ENCODE measurements at regions not wholly inside any gene's neighbourhood (a gene's known extent, or its start where the extent isn't known, plus 50 kb on each side); places are given as distances from the start of the nearest gene placed in this dataset.

DNA sequence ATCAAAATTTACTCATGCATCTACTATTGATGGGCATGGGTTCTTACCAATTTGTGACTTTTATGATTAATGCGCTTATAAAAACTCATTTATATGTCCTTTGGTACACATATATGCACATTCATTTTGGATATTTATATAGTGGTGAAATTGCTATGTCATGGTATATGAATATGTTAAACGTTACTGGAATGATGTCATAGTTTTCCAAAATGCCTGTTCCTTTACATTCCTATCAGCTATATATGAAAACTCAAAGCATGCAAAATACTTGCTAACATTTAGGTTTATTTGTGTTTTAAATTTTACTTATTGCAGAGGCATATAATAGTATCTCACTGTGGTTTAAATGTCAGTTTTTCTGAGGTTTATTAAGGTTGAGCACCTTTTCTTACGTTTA lies 1403.1 kb downstream of the HACE1 start:
- TF ChIP-seq, protein P1, sequence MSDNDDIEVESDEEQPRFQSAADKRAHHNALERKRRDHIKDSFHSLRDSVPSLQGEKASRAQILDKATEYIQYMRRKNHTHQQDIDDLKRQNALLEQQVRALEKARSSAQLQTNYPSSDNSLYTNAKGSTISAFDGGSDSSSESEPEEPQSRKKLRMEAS (IDR thresholded peaks at IDR 0.05) = no peak
- TF ChIP-seq, protein P2, sequence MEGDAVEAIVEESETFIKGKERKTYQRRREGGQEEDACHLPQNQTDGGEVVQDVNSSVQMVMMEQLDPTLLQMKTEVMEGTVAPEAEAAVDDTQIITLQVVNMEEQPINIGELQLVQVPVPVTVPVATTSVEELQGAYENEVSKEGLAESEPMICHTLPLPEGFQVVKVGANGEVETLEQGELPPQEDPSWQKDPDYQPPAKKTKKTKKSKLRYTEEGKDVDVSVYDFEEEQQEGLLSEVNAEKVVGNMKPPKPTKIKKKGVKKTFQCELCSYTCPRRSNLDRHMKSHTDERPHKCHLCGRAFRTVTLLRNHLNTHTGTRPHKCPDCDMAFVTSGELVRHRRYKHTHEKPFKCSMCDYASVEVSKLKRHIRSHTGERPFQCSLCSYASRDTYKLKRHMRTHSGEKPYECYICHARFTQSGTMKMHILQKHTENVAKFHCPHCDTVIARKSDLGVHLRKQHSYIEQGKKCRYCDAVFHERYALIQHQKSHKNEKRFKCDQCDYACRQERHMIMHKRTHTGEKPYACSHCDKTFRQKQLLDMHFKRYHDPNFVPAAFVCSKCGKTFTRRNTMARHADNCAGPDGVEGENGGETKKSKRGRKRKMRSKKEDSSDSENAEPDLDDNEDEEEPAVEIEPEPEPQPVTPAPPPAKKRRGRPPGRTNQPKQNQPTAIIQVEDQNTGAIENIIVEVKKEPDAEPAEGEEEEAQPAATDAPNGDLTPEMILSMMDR (IDR thresholded peaks at IDR 0.05; ENCODE audit: low read depth, low read length, missing input control) = no peak
- TF ChIP-seq, protein P3, sequence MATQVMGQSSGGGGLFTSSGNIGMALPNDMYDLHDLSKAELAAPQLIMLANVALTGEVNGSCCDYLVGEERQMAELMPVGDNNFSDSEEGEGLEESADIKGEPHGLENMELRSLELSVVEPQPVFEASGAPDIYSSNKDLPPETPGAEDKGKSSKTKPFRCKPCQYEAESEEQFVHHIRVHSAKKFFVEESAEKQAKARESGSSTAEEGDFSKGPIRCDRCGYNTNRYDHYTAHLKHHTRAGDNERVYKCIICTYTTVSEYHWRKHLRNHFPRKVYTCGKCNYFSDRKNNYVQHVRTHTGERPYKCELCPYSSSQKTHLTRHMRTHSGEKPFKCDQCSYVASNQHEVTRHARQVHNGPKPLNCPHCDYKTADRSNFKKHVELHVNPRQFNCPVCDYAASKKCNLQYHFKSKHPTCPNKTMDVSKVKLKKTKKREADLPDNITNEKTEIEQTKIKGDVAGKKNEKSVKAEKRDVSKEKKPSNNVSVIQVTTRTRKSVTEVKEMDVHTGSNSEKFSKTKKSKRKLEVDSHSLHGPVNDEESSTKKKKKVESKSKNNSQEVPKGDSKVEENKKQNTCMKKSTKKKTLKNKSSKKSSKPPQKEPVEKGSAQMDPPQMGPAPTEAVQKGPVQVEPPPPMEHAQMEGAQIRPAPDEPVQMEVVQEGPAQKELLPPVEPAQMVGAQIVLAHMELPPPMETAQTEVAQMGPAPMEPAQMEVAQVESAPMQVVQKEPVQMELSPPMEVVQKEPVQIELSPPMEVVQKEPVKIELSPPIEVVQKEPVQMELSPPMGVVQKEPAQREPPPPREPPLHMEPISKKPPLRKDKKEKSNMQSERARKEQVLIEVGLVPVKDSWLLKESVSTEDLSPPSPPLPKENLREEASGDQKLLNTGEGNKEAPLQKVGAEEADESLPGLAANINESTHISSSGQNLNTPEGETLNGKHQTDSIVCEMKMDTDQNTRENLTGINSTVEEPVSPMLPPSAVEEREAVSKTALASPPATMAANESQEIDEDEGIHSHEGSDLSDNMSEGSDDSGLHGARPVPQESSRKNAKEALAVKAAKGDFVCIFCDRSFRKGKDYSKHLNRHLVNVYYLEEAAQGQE (IDR thresholded peaks at IDR 0.05) = no peak
- TF ChIP-seq YY1 (IDR thresholded peaks at IDR 0.05) (no peak), RAD21 (IDR thresholded peaks at IDR 0.05) (no peak), SP1 (IDR thresholded peaks at IDR 0.05) (no peak)
- TF ChIP-seq, protein P4, sequence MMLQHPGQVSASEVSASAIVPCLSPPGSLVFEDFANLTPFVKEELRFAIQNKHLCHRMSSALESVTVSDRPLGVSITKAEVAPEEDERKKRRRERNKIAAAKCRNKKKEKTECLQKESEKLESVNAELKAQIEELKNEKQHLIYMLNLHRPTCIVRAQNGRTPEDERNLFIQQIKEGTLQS (IDR thresholded peaks at IDR 0.05) = no peak

All from liver (tissue), 3 donors.